ENCODE measurements at regions not wholly inside any gene's neighbourhood (a gene's known extent, or its start where the extent isn't known, plus 50 kb on each side); places are given as distances from the start of the nearest gene placed in this dataset.

GRCh38 chr7:25541094-25541821, 313.0 kb upstream of the NPVF start:
- H3K4me1 ChIP-seq (ENCODE audit: insufficient read depth, low read length, poor library complexity, severe bottlenecking), result no peaks in the 10 kb centered on the region
- H3K4me3 ChIP-seq (ENCODE audit: low read depth, low read length, poor library complexity, severe bottlenecking), result no peak overlapping the region
- CTCF ChIA-PET, result no interaction called here
- H3K9me3 ChIP-seq (ENCODE audit: low read depth, low read length, poor library complexity, severe bottlenecking), result no peaks in the 10 kb centered on the region
- DNase-seq (ENCODE audit: low spot score), result no peak
- no peaks in the 10 kb centered on the region for H3K36me3 ChIP-seq (ENCODE audit: insufficient read depth, low read length, poor library complexity, severe bottlenecking)
- H3K27ac ChIP-seq (ENCODE audit: low read depth, low read length, poor library complexity, severe bottlenecking), result no peak overlapping the region
- BruUV-seq (replicated peaks), result no TSS peak
- H3K27me3 ChIP-seq (replicated peaks; ENCODE audit: insufficient read depth, low read depth, low read length, poor library complexity), result peaks cover 61% of the 10 kb centered on the region
- TF ChIP-seq, protein P1, sequence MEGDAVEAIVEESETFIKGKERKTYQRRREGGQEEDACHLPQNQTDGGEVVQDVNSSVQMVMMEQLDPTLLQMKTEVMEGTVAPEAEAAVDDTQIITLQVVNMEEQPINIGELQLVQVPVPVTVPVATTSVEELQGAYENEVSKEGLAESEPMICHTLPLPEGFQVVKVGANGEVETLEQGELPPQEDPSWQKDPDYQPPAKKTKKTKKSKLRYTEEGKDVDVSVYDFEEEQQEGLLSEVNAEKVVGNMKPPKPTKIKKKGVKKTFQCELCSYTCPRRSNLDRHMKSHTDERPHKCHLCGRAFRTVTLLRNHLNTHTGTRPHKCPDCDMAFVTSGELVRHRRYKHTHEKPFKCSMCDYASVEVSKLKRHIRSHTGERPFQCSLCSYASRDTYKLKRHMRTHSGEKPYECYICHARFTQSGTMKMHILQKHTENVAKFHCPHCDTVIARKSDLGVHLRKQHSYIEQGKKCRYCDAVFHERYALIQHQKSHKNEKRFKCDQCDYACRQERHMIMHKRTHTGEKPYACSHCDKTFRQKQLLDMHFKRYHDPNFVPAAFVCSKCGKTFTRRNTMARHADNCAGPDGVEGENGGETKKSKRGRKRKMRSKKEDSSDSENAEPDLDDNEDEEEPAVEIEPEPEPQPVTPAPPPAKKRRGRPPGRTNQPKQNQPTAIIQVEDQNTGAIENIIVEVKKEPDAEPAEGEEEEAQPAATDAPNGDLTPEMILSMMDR (conservative IDR thresholded peaks at IDR 0.05; ENCODE audit: low read depth, low read length), result no peak
- no peak for TF ChIP-seq EZH2 (IDR thresholded peaks at IDR 0.05; ENCODE audit: borderline replicate concordance, low read depth, low read length, poor library complexity, severe bottlenecking)
- intact Hi-C loops (cut with micrococcal nuclease; ENCODE audit: unreplicated experiment), result no loop called here
- POLR2A ChIA-PET (ENCODE audit: low non-redundant PET), result interaction anchor here (0.6 kb wide), 1 partner anchor 106 kb away, joined by 3 read pairs; no protein-coding TSS in a partner anchor

- intact Hi-C loops (cut with micrococcal nuclease; ENCODE audit: unreplicated experiment), result no loop called here
- Histone ChIP-seq H3K27me3 (replicated peaks; ENCODE audit: insufficient read depth, low read depth, low read length, poor library complexity) (peaks cover 58% of the 10 kb centered on the region), H3K36me3 (ENCODE audit: insufficient read depth, low read length, poor library complexity, severe bottlenecking) (no peaks in the 10 kb centered on the region), H3K27ac (ENCODE audit: low read depth, low read length, poor library complexity, severe bottlenecking) (no peak overlapping the region), H3K4me1 (ENCODE audit: insufficient read depth, low read length, poor library complexity, severe bottlenecking) (no peaks in the 10 kb centered on the region), H3K4me3 (ENCODE audit: low read depth, low read length, poor library complexity, severe bottlenecking) (no peak overlapping the region), H3K9me3 (ENCODE audit: low read depth, low read length, poor library complexity, severe bottlenecking) (no peaks in the 10 kb centered on the region)
- POLR2A ChIA-PET (ENCODE audit: low non-redundant PET), result no interaction called here
- DNase-seq (ENCODE audit: low spot score), result no peak
- CTCF ChIA-PET, result no interaction called here
- no peak for TF ChIP-seq EZH2 (IDR thresholded peaks at IDR 0.05; ENCODE audit: borderline replicate concordance, low read depth, low read length, poor library complexity, severe bottlenecking)
- TF ChIP-seq, protein P1 (conservative IDR thresholded peaks at IDR 0.05; ENCODE audit: low read depth, low read length), result no peak
- no TSS peak for BruUV-seq (replicated peaks)
Observed at GRCh38 chr7:25541877-25542276, 313.6 kb upstream of the NPVF start.

DNA sequence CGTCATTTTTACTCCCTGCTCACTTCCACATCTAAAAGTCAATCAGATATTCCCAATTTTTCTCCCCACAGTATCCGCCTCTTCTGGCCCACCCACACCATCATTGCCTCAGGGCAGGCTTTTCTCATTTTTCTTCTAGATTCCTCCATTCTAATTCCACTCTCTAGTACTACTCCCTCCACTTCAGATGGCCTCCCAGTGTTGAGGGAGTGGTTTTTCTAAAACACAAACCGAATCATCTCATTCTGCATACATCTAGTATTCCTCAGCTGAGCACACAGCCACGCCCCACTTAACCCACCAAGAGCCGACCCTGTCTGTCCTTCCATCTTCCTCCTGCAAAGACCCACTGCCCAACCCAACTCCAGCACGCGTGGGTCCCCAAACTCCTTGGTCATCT, 314.9 kb upstream of the NPVF start:
- no peak for TF ChIP-seq EZH2 (IDR thresholded peaks at IDR 0.05; ENCODE audit: borderline replicate concordance, low read depth, low read length, poor library complexity, severe bottlenecking)
- TF ChIP-seq, protein P1 (conservative IDR thresholded peaks at IDR 0.05; ENCODE audit: low read depth, low read length), result no peak
- Histone ChIP-seq H3K4me1 (ENCODE audit: insufficient read depth, low read length, poor library complexity, severe bottlenecking) (no peaks in the 10 kb centered on the region), H3K4me3 (ENCODE audit: low read depth, low read length, poor library complexity, severe bottlenecking) (no peak overlapping the region), H3K36me3 (ENCODE audit: insufficient read depth, low read length, poor library complexity, severe bottlenecking) (no peaks in the 10 kb centered on the region), H3K27ac (ENCODE audit: low read depth, low read length, poor library complexity, severe bottlenecking) (no peak overlapping the region), H3K9me3 (ENCODE audit: low read depth, low read length, poor library complexity, severe bottlenecking) (no peaks in the 10 kb centered on the region), H3K27me3 (replicated peaks; ENCODE audit: insufficient read depth, low read depth, low read length, poor library complexity) (peaks cover 50% of the 10 kb centered on the region)
- no TSS peak for BruUV-seq (replicated peaks)
- POLR2A ChIA-PET (ENCODE audit: low non-redundant PET), result no interaction called here
- CTCF ChIA-PET, result no interaction called here
- intact Hi-C loops (cut with micrococcal nuclease; ENCODE audit: unreplicated experiment), result no loop called here
- no peak for DNase-seq (ENCODE audit: low spot score)
